OCI-LY1 (cell line): ENCODE measurements at regions not wholly inside any gene's neighbourhood (a gene's known extent, or its start where the extent isn't known, plus 50 kb on each side); places are given as distances from the start of the nearest gene placed in this dataset.

ENCODE experiments used
- CTCF ChIP-seq: fragments of 200-600 bp; sonication (generic), shearing (Covaris generic); IDR thresholded peaks from 2 replicates; pipeline ENCODE4 v1.5.1; 2017; ENCODE audit warnings: mild to moderate bottlenecking, antibody characterized with exemption, low read length, moderate library complexity, mixed read lengths
- EZH2 ChIP-seq: fragments of 200-600 bp; sonication (generic), shearing (Covaris generic); IDR thresholded peaks from 2 replicates; pipeline ENCODE4 v1.8.0; 2017; ENCODE audit warnings: borderline replicate concordance, mixed run types, mild to moderate bottlenecking, antibody characterized with exemption, low read length, moderate library complexity, mixed read lengths

DNA sequence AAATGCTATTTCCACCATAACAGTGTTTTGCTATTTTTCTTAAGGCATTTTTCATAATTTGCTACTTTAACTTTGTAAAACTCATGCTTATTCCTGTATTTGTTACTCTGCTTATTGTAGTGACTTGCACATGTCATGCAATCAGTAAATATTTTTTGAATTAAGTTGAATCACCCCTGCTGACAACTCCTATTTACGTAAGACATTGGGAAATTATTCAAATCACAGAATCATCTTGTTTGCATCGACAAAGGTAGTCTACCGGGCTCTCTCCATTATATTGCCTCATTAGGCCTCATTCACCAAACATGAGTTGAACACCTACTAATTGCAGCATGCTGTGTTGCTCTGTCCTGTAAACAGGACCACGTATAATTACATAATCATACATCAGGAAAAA is 478.5 kb upstream of the ZEB2 start:
- TF ChIP-seq EZH2 = no peak
- no peak for TF ChIP-seq CTCF
